ENCODE measurements at regions not wholly inside any gene's neighbourhood (a gene's known extent, or its start where the extent isn't known, plus 50 kb on each side); places are given as distances from the start of the nearest gene placed in this dataset.

DNA sequence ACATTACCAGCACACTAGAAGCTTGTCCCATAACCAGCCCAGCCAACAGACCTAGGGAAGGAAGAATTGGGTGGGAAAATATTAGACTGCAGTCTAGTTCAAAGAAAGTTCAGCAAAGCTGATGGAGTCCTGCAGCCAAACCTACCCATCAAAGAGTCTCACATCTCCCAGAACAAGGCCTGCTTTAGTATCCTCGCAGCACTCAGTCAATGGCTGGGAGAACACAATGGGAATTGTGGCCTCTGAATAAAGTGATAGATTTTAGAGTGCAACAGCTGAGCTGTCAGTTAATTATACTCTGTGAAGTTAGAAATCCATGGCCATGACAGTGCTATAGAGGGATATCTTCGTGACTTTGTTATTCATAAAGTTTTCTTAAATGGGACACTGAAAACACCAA is 207.2 kb upstream of the NAALADL2 start:
- TF ChIP-seq POLR2A (IDR thresholded peaks at IDR 0.05) (no peak), CTCF (IDR thresholded peaks at IDR 0.05) (no peak)
